SU-DHL-6 (cell line): ENCODE measurements at regions not wholly inside any gene's neighbourhood (a gene's known extent, or its start where the extent isn't known, plus 50 kb on each side); places are given as distances from the start of the nearest gene placed in this dataset.
"Not testable (repeated sequence)": the region's sequence is repeated elsewhere in the genome, so short reads cannot be mapped to it uniquely, and the experiment has no call there.

Experiments used
- CTCF ChIP-seq: fragments of 200-600 bp; sonication (generic); IDR thresholded peaks from one replicate; pipeline ENCODE4 v1.5.1; 2017; ENCODE audit warnings: antibody characterized with exemption, mild to moderate bottlenecking, low read length, moderate library complexity; ENCODE audit not compliant: insufficient read depth, poor library complexity, severe bottlenecking
- EZH2phosphoT487 ChIP-seq: fragments of 200-600 bp; sonication (generic), shearing (Covaris generic); conservative IDR thresholded peaks from 2 replicates; pipeline ENCODE4 v1.6.1; 2018; ENCODE audit warnings: mild to moderate bottlenecking, antibody characterized with exemption, low read length, moderate library complexity, mixed read lengths

GRCh38 chr2:131738533-131738932 is 210.8 kb downstream of the CCDC74A start:
- not testable (repeated sequence) for TF ChIP-seq CTCF, EZH2phosphoT487
